Heart left ventricle (tissue), 16 donors: ENCODE measurements at regions not wholly inside any gene's neighbourhood (a gene's known extent, or its start where the extent isn't known, plus 50 kb on each side); places are given as distances from the start of the nearest gene placed in this dataset.

Experiments
- ATAC-seq, 4 donors: fragments of 200-7000 bp; cut with Tn5 transposase; one replicate each; pipeline ENCODE4 v1.9.1; 2020 to 2022; ENCODE audit warnings: moderate library complexity in 4 of 4, mild to moderate bottlenecking in 3 of 4, moderate number of reproducible peaks in 1 of 4
- DNase-seq, 5 donors: peaks; one replicate each; pipeline ENCODE4 v3.0.0-alpha.2; 2020
- H3K27ac ChIP-seq, 12 donors: fragments of 200-600 bp; sonication (generic) in 4 of 12; one replicate each; pipeline versions ENCODE4 v1.5.0 to v1.8.0; 2016 to 2022; ENCODE audit warnings: mild to moderate bottlenecking in 2 of 12
- H3K27me3 ChIP-seq, 9 donors: fragments of 200-600 bp; sonication (generic) in 2 of 9; one replicate each; pipeline versions ENCODE4 v1.5.1 to v1.8.0; 2016 to 2022; ENCODE audit warnings: mild to moderate bottlenecking in 3 of 9
- H3K36me3 ChIP-seq, 9 donors: fragments of 200-600 bp; sonication (generic) in 2 of 9; one replicate each; pipeline versions ENCODE4 v1.5.0 to v1.8.0; 2018 to 2022; ENCODE audit warnings: mild to moderate bottlenecking in 2 of 9
- H3K4me1 ChIP-seq, 12 donors: fragments of 200-600 bp; sonication (generic) in 4 of 12; one replicate each; pipeline versions ENCODE4 v1.5.0 to v1.8.0; 2016 to 2022; ENCODE audit warnings: mild to moderate bottlenecking in 3 of 12
- H3K4me3 ChIP-seq, 12 donors: fragments of 200-600 bp; sonication (generic) in 4 of 12; one replicate each; pipeline versions ENCODE4 v1.5.0 to v1.8.0; 2017 to 2022; ENCODE audit warnings: mild to moderate bottlenecking in 9 of 12, moderate library complexity in 4 of 12
- H3K9me3 ChIP-seq, 12 donors: fragments of 200-600 bp; sonication (generic) in 4 of 12; one replicate each; pipeline versions ENCODE4 v1.5.0 to v1.8.0; 2016 to 2022; ENCODE audit warnings: mild to moderate bottlenecking in 1 of 12
- POLR2A ChIP-seq, 2 donors: fragments of 450-650 bp; IDR thresholded peaks; one replicate each; pipeline ENCODE4 v1.6.1; 2017; ENCODE audit warnings: antibody characterized with exemption in 2 of 2, mild to moderate bottlenecking in 2 of 2, moderate library complexity in 2 of 2
- WGBS, 4 donors: extraction: QIAGEN DNeasy Blood & Tissue Kit in 2 of 4; methylation state at CpG; one replicate each; pipeline versions ENCODE4 v1.1.5 to v1.1.7; 2013 to 2018; 5-methylcytosine and 5-hydroxymethylcytosine counted together
- intact Hi-C, 10 donors: fragments of 100-400 bp; cut with DNase I; formaldehyde crosslinking; loops; one replicate each; pipeline versions ENCODE4 v1.11.1 to v1.14.2; 2022
- TF ChIP-seq, protein P1 (sequence below), 12 donors: fragments of 200-600 bp; sonication (generic) in 4 of 12; IDR thresholded peaks; one replicate each; pipeline versions ENCODE4 v1.5.0 to v1.8.0; 2018 to 2022; ENCODE audit warnings: antibody characterized with exemption in 12 of 12, mild to moderate bottlenecking in 5 of 12
- donor health status: ischemic (EF 13 %, LVEDD 7.1; RV severe dilation, severe dysfunction).
- donor health status: healthy with polysubstance abuse.
- donor health status: DM: no; HTN: yes; CAD: no.
- donor health status: DM: no; HTN: no; CAD: no.
- donor health status: ischemic (EF 25% LVEDD 6.9; RV normal size, moderate dysfunction).
- donor health status: ischemic (EF 25% LVEDD 5.7; RV mildly dilated, moderate dysfunction).
- donor health status: healthy.
- donor health status: DM: yes; HTN: yes; CAD: no.
- donor health status: ischemic (EF 35%, LVEDD 5.7; RV mildly dilated, moderate dysfunction).
- donor health status: nonischemic (EF 11% LVEDD 7.7; RV severe dilation, severe dysfunction).
- donor health status: DM: yes; HTN: yes; CAD: no.
- donor health status: PGD.
- donor health status: ischemic (EF 29% LVEDD 5.4; RV normal size, mild dysfunction).
- donor health status: nonischemic (EF 23%, LVEDD 6.1; RV moderate dilation, normal function).

DNA sequence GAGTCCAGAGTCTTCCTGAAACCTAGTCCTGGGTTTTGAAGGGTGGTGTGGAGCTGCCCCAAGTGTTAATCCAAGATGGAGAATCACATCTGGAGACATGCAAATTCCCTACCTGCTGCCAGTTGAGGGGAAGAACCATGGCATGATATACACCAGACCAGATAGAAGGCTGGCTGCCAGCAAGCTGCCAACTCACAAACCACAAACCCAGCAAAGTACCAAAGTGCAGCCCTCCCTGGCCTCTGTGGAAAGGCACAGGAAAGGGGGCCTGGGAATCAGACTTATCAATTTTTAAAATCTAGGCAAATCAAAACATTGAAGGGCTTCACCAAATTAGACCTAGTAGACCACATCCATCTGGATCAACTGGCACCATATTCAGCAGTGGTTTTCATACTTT, 157.0 kb downstream of the TMEM26 start:
- Histone ChIP-seq H3K4me1 (no peaks in the 10 kb centered on the region), H3K4me3 (no peak overlapping the region), H3K27ac (no peak overlapping the region), H3K36me3 (no peaks in the 10 kb centered on the region), H3K9me3 (peaks cover 0 to 20% (median 0%) of the 10 kb centered on the region in 12 donors), H3K27me3 (no peaks in the 10 kb centered on the region)
- ATAC-seq (no peak), DNase-seq (no peak)
- intact Hi-C loops: no loop called here
- TF ChIP-seq, protein P1, sequence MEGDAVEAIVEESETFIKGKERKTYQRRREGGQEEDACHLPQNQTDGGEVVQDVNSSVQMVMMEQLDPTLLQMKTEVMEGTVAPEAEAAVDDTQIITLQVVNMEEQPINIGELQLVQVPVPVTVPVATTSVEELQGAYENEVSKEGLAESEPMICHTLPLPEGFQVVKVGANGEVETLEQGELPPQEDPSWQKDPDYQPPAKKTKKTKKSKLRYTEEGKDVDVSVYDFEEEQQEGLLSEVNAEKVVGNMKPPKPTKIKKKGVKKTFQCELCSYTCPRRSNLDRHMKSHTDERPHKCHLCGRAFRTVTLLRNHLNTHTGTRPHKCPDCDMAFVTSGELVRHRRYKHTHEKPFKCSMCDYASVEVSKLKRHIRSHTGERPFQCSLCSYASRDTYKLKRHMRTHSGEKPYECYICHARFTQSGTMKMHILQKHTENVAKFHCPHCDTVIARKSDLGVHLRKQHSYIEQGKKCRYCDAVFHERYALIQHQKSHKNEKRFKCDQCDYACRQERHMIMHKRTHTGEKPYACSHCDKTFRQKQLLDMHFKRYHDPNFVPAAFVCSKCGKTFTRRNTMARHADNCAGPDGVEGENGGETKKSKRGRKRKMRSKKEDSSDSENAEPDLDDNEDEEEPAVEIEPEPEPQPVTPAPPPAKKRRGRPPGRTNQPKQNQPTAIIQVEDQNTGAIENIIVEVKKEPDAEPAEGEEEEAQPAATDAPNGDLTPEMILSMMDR (IDR thresholded peaks at IDR 0.05): no peak
- no peak for TF ChIP-seq POLR2A (IDR thresholded peaks at IDR 0.05)

DNA sequence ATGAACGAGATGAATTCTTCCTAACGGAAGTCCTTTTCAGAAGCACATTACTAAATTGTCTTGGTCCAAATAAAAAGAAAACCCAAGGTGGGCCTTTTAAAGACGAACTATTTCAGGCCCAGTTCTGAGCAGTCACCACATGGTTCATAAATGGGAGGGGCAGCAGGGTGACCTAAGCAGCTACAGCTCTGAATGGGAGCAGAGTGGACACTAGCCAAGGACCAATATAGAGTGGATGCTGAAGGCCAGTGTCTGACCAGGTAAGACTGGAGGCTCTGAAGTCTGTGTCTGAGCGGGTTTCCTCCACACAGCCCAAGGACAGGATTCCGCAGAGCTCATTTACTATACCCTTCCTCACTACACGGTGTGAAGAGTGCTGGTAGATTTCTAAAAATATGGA, 159.1 kb downstream of the TMEM26 start:
- ATAC-seq (no peak), DNase-seq (no peak)
- H3K27ac ChIP-seq: no peak overlapping the region
- H3K27me3 ChIP-seq: no peaks in the 10 kb centered on the region
- no peak overlapping the region for H3K4me3 ChIP-seq
- H3K36me3 ChIP-seq: no peaks in the 10 kb centered on the region
- no peak for TF ChIP-seq POLR2A (IDR thresholded peaks at IDR 0.05)
- TF ChIP-seq, protein P1 (IDR thresholded peaks at IDR 0.05): no peak
- WGBS, 4 donors: 84 to 89% (median 88%) methylated on average over 6 of the region's 6 CpGs
- H3K9me3 ChIP-seq: peaks cover 0 to 20% (median 0%) of the 10 kb centered on the region in 12 donors
- H3K4me1 ChIP-seq: no peaks in the 10 kb centered on the region
- intact Hi-C loops: no loop called here

DNA sequence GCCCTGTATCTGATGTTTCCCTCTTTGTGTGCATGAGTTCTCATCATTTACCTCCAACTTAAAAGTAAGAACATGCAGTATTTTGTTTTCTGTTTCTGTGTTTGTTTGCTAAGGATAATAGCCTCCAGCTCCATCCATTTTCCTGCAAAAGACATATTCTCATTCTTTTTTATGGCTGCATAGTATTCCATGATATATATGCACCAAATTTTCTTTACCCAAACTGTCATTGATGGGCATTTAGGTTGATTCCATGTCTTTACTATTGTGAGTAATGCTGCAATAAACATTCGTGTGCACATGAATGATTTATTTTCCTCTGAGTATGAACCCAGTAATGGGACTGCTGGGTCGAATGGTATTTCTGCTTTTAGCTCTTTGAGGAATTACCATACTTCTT, 163.4 kb downstream of the TMEM26 start:
- 77 to 89% (median 80%) methylated on average over 2 of the region's 2 CpGs for WGBS, 4 donors
- ATAC-seq: no peak

DNA sequence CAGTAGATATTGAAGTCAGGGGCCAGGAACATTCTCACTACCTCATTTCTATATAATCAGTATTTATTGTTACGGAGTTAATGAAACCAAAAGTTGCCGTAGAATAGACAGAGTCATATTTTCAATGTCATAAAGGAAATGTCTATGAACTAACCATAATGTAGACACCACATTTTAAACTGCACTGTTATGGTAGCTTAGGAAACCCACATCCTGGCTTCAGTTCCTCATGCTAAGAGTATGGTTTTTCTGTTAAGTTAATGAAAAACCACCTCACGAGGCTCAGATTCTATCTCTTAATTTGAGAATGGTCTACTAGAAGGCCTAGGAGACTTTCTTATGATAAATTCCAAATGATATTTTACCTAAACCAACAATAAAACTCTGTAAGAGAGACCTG, 166.5 kb downstream of the TMEM26 start:
- intact Hi-C loops: loop anchor here in 6 of 10 donors (5.0 to 10.0 kb wide), 4 partner anchors 144 to 324 kb away; no protein-coding TSS in a partner anchor
- peak in 1 of 4 donors; percentile 41 for ATAC-seq
- Histone ChIP-seq H3K4me3 (no peak overlapping the region), H3K9me3 (peaks cover 0 to 7% (median 0%) of the 10 kb centered on the region in 12 donors), H3K27ac (no peak overlapping the region), H3K36me3 (no peaks in the 10 kb centered on the region), H3K27me3 (no peaks in the 10 kb centered on the region), H3K4me1 (peaks cover 0 to 14% (median 0%) of the 10 kb centered on the region in 12 donors)
- 77 to 82% (median 82%) methylated on average over 3 of the region's 3 CpGs for WGBS, 4 donors
- TF ChIP-seq, protein P1 (IDR thresholded peaks at IDR 0.05): no peak
- no peak for TF ChIP-seq POLR2A (IDR thresholded peaks at IDR 0.05)
- no peak for DNase-seq

More for the DNA sequence above, 163.4 kb downstream of the TMEM26 start:
- Histone ChIP-seq H3K36me3 (no peaks in the 10 kb centered on the region), H3K9me3 (peaks cover 0 to 7% (median 0%) of the 10 kb centered on the region in 12 donors), H3K4me1 (peaks cover 0 to 7% (median 0%) of the 10 kb centered on the region in 12 donors), H3K27me3 (no peaks in the 10 kb centered on the region), H3K27ac (no peak overlapping the region), H3K4me3 (no peak overlapping the region)
- DNase-seq: no peak
- TF ChIP-seq, protein P1 (IDR thresholded peaks at IDR 0.05): no peak
- TF ChIP-seq POLR2A (IDR thresholded peaks at IDR 0.05): no peak
- intact Hi-C loops: loop anchor here in 6 of 10 donors (5.0 to 10.0 kb wide), 4 partner anchors 148 to 328 kb away; no protein-coding TSS in a partner anchor
